ENCODE measurements at regions not wholly inside any gene's neighbourhood (a gene's known extent, or its start where the extent isn't known, plus 50 kb on each side); places are given as distances from the start of the nearest gene placed in this dataset.

DNA sequence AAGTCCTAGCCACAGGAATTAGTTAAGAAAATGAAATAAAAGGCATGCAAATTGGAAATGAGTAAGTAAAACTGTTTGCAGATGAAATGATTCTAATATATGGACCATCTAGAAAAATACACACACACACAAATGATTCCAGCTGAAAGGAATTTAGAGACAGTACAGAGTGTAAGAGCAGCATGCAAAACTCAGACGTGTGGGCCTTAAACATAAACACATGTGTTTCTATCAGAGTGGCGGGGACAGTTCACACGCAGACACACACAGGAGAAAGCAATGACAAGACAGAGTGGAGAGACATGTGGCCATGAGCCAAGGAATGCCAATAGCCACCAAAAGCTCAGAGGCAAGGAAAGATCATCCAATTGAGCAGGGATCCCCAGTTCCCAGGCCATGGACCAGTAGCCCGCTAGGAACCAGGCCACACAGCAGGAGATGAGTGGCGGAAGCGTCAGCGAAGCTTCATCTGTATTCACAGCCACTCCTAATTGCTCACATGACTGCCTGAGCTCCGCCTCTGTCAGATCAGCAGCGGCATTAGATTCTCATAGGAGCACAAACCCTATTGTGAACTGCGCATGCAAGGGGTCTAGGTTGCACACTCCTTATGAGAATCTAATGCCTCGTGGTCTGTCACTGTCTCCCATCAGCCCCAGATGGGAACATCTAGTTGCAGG is 155.4 kb downstream of the ARL4C start:
- no peak for DNase-seq (ENCODE audit: low read depth in 4 of 4, low spot score in 1 of 4)

GRCh38 chr2:234339501-234339900 is 157.4 kb downstream of the ARL4C start:
- no peak for DNase-seq (ENCODE audit: low read depth in 4 of 4, low spot score in 1 of 4)

- DNase-seq (ENCODE audit: low read depth in 4 of 4, low spot score in 1 of 4) = no peak
Measured at GRCh38 chr2:234339011-234339410, 157.9 kb downstream of the ARL4C start.

- peak in 2 of 4 experiments; percentile 13 to 25 for DNase-seq (ENCODE audit: low read depth in 4 of 4, low spot score in 1 of 4)
Measured at GRCh38 chr2:234335661-234336228, 161.1 kb downstream of the ARL4C start.

DNA sequence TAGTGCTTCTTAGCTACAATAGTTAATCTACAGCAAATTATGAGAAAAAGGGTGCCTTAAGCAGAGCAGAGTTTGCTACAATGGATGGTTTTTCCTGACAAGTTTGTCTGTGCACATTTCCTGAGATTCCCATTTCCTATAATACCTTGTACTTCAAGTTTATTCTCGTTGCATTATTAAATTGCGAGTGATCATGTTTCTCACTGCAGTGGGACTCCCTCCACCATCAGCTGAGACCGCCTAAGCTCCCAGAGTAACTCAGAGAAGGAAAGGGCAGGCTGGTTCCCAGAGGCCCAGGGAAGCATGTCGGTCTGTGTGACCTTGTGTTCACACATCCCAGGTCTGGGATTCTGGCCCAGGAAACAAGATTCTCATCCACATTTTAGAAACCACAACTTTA is 162.1 kb downstream of the ARL4C start:
- DNase-seq (ENCODE audit: low read depth in 4 of 4, low spot score in 1 of 4) = no peak

- DNase-seq (ENCODE audit: low read depth in 4 of 4, low spot score in 1 of 4) = no peak
Measured at GRCh38 chr2:234334151-234334550, 162.7 kb downstream of the ARL4C start.

GRCh38 chr2:234333168-234334130 is 163.4 kb downstream of the ARL4C start:
- no peak for DNase-seq (ENCODE audit: low read depth in 4 of 4, low spot score in 1 of 4)

- DNase-seq (ENCODE audit: low read depth in 4 of 4, low spot score in 1 of 4) = no peak
Measured at GRCh38 chr2:234331966-234332365, 164.9 kb downstream of the ARL4C start.

DNA sequence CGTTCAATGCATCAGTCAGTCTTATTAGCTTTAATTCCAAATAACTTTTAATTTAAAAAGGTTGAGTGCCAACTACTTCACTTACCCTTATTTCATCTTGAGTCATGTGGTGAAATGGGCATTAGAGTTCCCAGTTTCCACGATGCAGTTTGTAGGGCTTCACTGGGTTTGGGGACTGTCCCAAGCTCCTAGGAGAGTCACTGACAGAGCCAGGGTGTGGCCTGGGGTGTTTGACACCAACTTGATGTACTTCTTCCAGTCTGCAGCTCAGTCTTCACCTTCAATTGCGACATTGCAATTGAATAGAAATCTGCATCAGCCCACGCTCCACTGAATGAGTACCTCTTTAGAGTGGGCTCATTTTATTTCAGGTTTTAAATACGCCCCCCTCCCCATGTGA is 165.3 kb downstream of the ARL4C start:
- no peak for DNase-seq (ENCODE audit: low read depth in 4 of 4, low spot score in 1 of 4)

DNA sequence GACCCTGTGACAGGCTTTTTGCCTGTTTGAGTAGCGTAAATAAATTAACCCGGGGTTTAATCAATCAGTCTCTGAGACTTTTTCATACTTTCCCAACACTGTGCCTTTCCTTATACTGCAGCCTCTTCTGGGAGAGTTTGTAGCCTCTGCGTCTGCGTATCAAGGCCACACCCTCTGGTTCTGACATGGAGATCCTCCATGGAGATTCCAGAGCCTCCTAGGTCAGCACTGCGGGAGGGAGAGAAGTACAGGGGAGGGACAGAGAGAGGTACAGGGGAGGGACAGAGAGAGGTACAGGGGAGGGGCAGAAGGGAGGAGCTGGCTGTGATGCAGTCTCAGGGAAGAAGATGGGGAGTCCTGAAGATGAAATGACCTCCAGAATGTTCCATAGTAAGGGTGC is 166.0 kb downstream of the ARL4C start:
- no peak for DNase-seq (ENCODE audit: low read depth in 4 of 4, low spot score in 1 of 4)

- no peak for DNase-seq (ENCODE audit: low read depth in 4 of 4, low spot score in 1 of 4)
Measured at GRCh38 chr2:234329202-234329960, 167.5 kb downstream of the ARL4C start.

- no peak for DNase-seq (ENCODE audit: low read depth in 4 of 4, low spot score in 1 of 4)
Measured at GRCh38 chr2:234328444-234328990, 168.4 kb downstream of the ARL4C start.

DNA sequence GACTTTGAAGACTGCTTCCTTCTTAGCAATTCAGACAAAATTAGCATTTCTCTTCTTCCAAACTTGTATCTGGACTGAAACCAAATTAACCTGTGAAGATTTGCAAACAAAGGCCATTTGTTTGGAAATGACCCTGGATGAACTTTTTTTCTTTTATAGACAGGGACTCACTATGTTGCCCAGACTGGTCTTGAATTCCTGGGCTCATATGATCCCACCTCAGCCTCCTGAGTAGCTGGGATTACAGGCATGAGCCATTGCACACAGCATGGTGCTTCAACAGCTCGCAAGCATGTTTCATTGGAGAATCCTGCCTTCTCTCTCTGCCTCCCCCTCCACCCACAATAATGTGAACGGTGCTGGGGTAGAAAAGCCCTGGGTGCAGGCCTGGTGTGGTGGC is 170.2 kb downstream of the ARL4C start:
- DNase-seq (ENCODE audit: low read depth in 4 of 4, low spot score in 1 of 4) = no peak

- no peak for DNase-seq (ENCODE audit: low read depth in 4 of 4, low spot score in 1 of 4)
Measured at GRCh38 chr2:234324116-234324515, 172.8 kb downstream of the ARL4C start.

- DNase-seq (ENCODE audit: low read depth in 4 of 4, low spot score in 1 of 4) = no peak
Measured at GRCh38 chr2:234322766-234323465, 174.0 kb downstream of the ARL4C start.

DNA sequence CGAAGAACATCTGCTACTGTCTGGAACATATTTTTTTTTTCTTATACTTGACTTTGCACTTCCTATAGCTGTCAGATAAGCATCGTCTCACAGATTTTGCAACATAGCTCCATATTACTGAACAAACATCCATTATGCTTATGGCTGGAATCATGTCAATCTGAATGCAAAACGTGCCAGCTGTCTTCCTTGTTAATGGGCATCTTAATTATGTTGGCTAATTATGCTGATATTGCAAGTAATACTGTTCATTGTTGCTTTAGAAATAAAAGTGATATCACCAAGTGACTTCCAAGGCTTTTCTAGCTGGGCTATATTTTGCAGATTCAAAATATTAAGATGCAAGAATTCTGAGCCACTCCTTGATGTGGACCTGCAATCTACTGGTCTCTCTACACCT is 176.8 kb downstream of the ARL4C start:
- no peak for DNase-seq (ENCODE audit: low read depth in 4 of 4, low spot score in 1 of 4)

DNA sequence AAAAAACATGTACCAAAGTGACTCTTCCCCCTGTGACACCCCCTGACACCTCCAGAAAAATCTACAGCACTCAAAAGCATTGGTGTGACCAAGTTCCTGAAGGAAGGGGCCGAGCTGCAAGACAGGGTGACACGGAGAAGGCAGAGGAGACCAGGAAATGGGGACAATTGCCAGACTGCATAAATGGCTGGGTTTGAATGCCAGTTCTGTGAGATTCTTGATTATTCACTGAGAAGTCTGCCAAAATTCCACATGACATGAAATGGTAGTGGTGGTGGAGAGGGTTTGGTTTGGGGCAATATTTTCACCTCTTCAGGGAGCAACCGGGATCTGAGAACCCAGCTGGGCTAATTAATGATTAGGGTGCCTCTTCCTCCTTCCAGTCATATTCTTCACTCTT is 178.5 kb downstream of the ARL4C start:
- no peak for DNase-seq (ENCODE audit: low read depth in 4 of 4, low spot score in 1 of 4)

- no peak for DNase-seq (ENCODE audit: low read depth in 4 of 4, low spot score in 1 of 4)
Measured at GRCh38 chr2:234313558-234313957, 183.3 kb downstream of the ARL4C start.

- DNase-seq (ENCODE audit: low read depth in 4 of 4, low spot score in 1 of 4) = no peak
Measured at GRCh38 chr2:234310166-234310565, 186.7 kb downstream of the ARL4C start.

DNA sequence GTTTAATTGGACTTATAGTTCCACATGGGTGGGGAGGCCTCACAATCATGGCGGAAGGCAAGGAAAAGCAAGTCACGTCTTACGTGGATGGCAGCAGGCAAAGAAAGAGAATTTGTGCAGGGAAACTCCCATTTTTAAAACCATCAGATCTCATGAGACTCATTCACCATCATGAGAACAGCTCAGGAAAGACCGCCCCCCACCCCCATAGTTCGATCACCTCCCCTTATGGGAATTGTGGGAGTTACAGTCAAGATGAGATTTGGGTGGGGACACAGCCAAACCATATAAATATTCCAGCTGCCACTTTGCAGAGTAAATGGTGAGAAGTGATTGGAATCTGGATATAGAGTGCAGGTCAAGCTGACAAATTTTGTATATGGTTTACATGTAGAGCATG is 187.4 kb downstream of the ARL4C start:
- no peak for DNase-seq (ENCODE audit: low read depth in 4 of 4, low spot score in 1 of 4)

Measured in stimulated activated CD4-positive, alpha-beta T cell treated with anti-CD3 and anti-CD28 coated beads, Interleukin-1b, Interleukin-23, amount 100 ng/mL, for 24 hours (primary cell).